Central memory CD8-positive, alpha-beta T cell (primary cell): ENCODE measurements at regions not wholly inside any gene's neighbourhood (a gene's known extent, or its start where the extent isn't known, plus 50 kb on each side); places are given as distances from the start of the nearest gene placed in this dataset.

ENCODE experiments used
- ATAC-seq: fragments of 150-1000 bp; cut with Tn5 transposase; replicated peaks from 2 replicates; pipeline ENCODE4 v1.10.0; 2022; ENCODE audit warnings: mild to moderate bottlenecking, moderate FRiP score, moderate number of reproducible peaks; ENCODE audit not compliant: poor library complexity, severe bottlenecking; ENCODE audit errors: extremely low read depth
- DNase-seq, 2 donors: peaks; one replicate each; pipeline ENCODE4 v3.0.0; 2021; ENCODE audit warnings: low spot score in 2 of 2
- H3K27ac Mint-ChIP-seq: one replicate; pipeline ENCODE4 v1.8.0; 2022; ENCODE audit warnings: low read depth, mild to moderate bottlenecking, moderate library complexity, mixed read lengths
- H3K27me3 Mint-ChIP-seq: one replicate; pipeline ENCODE4 v1.8.0; 2022; ENCODE audit warnings: mixed read lengths
- H3K36me3 Mint-ChIP-seq: one replicate; pipeline ENCODE4 v1.8.0; 2022; ENCODE audit warnings: mild to moderate bottlenecking, moderate library complexity, mixed read lengths; ENCODE audit not compliant: insufficient read depth
- H3K4me1 Mint-ChIP-seq: one replicate; pipeline ENCODE4 v1.8.0; 2022; ENCODE audit warnings: mixed read lengths
- H3K4me3 Mint-ChIP-seq: one replicate; pipeline ENCODE4 v1.8.0; 2022; ENCODE audit warnings: mild to moderate bottlenecking, moderate library complexity, mixed read lengths
- H3K9me3 Mint-ChIP-seq: one replicate; pipeline ENCODE4 v1.8.0; 2022; ENCODE audit warnings: mixed read lengths

- Mint-ChIP-seq H3K4me3 (no peak overlapping the region), H3K27ac (no peak overlapping the region), H3K9me3 (peaks cover 12% of the 10 kb centered on the region), H3K4me1 (no peaks in the 10 kb centered on the region), H3K27me3 (no peaks in the 10 kb centered on the region), H3K36me3 (no peaks in the 10 kb centered on the region)
- DNase-seq (no peak), ATAC-seq (no peak)
Observed at GRCh38 chr2:139314059-139314458, 533.9 kb upstream of the NXPH2 start.

DNA sequence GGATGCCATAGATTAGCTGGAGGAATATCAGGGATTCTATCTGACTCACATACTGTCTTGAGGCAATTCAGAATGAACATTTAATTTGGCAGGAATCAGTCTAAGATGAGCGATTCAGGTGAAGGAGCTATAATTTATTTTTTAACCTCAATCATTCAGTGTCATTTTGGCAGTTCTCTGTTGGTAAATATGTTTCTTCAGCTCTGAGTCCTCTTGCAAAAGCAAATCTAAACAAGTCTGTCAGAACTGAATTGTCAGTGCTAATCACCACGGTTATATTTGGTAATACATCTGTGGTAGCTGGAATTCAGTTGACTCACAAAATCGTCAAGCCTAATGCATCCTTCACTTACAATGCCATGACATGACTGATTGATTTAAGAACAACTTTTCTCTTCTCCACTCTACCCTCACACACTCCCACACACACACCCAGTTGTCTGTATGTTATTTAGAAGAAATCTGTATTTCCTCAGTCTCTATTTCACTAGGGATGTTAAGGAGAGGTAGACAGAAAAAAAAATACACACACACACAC, 516.6 kb upstream of the NXPH2 start:
- Mint-ChIP-seq H3K27ac (no peak overlapping the region), H3K4me3 (no peak overlapping the region), H3K27me3 (no peaks in the 10 kb centered on the region), H3K9me3 (peaks cover 29% of the 10 kb centered on the region), H3K36me3 (no peaks in the 10 kb centered on the region), H3K4me1 (no peaks in the 10 kb centered on the region)
- DNase-seq (no peak), ATAC-seq (no peak)

GRCh38 chr2:139293992-139294548, 513.9 kb upstream of the NXPH2 start:
- ATAC-seq, result no peak
- Mint-ChIP-seq H3K4me3 (no peak overlapping the region), H3K36me3 (no peaks in the 10 kb centered on the region), H3K27ac (no peak overlapping the region), H3K9me3 (peaks cover 17% of the 10 kb centered on the region), H3K4me1 (no peaks in the 10 kb centered on the region), H3K27me3 (no peaks in the 10 kb centered on the region)
- no peak for DNase-seq

DNA sequence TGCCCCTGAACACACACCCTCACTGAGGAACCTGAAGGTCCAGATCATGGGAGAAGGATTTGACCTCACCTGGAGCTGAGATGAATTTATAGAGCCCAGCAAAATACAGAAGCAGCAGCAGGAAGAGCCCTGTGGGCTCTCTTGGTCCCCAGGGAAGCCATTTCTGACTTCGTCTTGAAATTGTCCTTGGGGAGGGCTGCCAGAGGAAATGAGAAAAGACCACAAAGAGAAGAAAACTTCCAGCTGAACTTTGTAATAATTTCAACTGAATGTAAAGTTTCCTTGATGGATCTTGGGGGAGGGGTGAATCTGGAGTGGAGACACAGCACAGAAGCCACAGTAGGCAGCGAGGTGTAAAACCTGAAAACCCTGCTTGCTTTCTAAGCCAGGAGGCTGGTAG, 500.9 kb upstream of the NXPH2 start:
- no peak for ATAC-seq
- Mint-ChIP-seq H3K36me3 (no peaks in the 10 kb centered on the region), H3K27me3 (no peaks in the 10 kb centered on the region), H3K9me3 (peaks cover 47% of the 10 kb centered on the region), H3K4me3 (no peak overlapping the region), H3K27ac (no peak overlapping the region), H3K4me1 (no peaks in the 10 kb centered on the region)
- DNase-seq, result no peak

- Mint-ChIP-seq H3K9me3 (peaks cover 17% of the 10 kb centered on the region), H3K27me3 (no peaks in the 10 kb centered on the region), H3K36me3 (no peaks in the 10 kb centered on the region), H3K4me3 (no peak overlapping the region), H3K4me1 (no peaks in the 10 kb centered on the region), H3K27ac (no peak overlapping the region)
- DNase-seq (no peak), ATAC-seq (no peak)
Observed at GRCh38 chr2:139271879-139272278, 491.7 kb upstream of the NXPH2 start.

GRCh38 chr2:139271149-139271548, 491.0 kb upstream of the NXPH2 start:
- no peaks in the 10 kb centered on the region for H3K27me3 Mint-ChIP-seq
- no peak for ATAC-seq
- DNase-seq, result no peak
- H3K9me3 Mint-ChIP-seq, result peaks cover 23% of the 10 kb centered on the region
- no peak overlapping the region for H3K4me3 Mint-ChIP-seq
- H3K36me3 Mint-ChIP-seq, result no peaks in the 10 kb centered on the region
- no peak overlapping the region for H3K27ac Mint-ChIP-seq
- H3K4me1 Mint-ChIP-seq, result no peaks in the 10 kb centered on the region

GRCh38 chr2:139260052-139260430, 479.9 kb upstream of the NXPH2 start:
- Mint-ChIP-seq H3K4me1 (no peaks in the 10 kb centered on the region), H3K27me3 (no peaks in the 10 kb centered on the region), H3K9me3 (peaks cover 13% of the 10 kb centered on the region), H3K36me3 (no peaks in the 10 kb centered on the region), H3K27ac (no peak overlapping the region), H3K4me3 (no peak overlapping the region)
- no peak for DNase-seq
- ATAC-seq, result no peak

- Mint-ChIP-seq H3K27me3 (no peaks in the 10 kb centered on the region), H3K27ac (no peak overlapping the region), H3K4me3 (no peak overlapping the region)
Observed at GRCh38 chr2:139259422-139260051, 479.3 kb upstream of the NXPH2 start.

GRCh38 chr2:139241286-139241685, 461.1 kb upstream of the NXPH2 start:
- H3K27me3 Mint-ChIP-seq, result no peaks in the 10 kb centered on the region
- H3K36me3 Mint-ChIP-seq, result peaks cover 2% of the 10 kb centered on the region
- H3K9me3 Mint-ChIP-seq, result peaks cover 28% of the 10 kb centered on the region
- H3K27ac Mint-ChIP-seq, result no peak overlapping the region
- no peak overlapping the region for H3K4me3 Mint-ChIP-seq
- ATAC-seq, result no peak
- no peaks in the 10 kb centered on the region for H3K4me1 Mint-ChIP-seq
- DNase-seq, result no peak

More at GRCh38 chr2:139259422-139260051, 479.3 kb upstream of the NXPH2 start:
- Mint-ChIP-seq H3K9me3 (peaks cover 13% of the 10 kb centered on the region), H3K36me3 (no peaks in the 10 kb centered on the region), H3K4me1 (no peaks in the 10 kb centered on the region)
- DNase-seq (no peak), ATAC-seq (no peak)

GRCh38 chr2:139237023-139237422, 456.8 kb upstream of the NXPH2 start:
- Mint-ChIP-seq H3K27ac (no peak overlapping the region), H3K9me3 (peaks cover 24% of the 10 kb centered on the region), H3K4me3 (no peak overlapping the region), H3K27me3 (no peaks in the 10 kb centered on the region), H3K4me1 (no peaks in the 10 kb centered on the region), H3K36me3 (peaks cover 2% of the 10 kb centered on the region)
- DNase-seq (no peak), ATAC-seq (no peak)

DNA sequence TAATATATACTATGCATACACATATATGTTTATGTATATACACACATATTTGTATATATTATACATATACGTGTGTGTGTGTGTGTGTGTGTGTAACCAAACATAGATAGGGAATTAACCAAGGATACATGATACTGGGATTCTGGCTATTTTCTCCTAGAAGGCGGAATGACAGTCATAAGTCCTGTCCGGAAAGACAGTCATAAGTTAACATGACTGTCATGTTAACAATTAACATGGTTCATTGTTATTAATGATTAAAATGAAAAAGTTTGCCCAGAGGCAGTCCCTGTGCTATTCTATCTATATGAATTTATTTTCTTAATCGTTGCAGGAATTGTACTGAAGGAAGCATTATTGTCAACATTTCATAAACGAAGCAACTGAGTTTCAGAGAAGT, 450.7 kb upstream of the NXPH2 start:
- Mint-ChIP-seq H3K4me1 (no peaks in the 10 kb centered on the region), H3K27ac (no peak overlapping the region), H3K27me3 (no peaks in the 10 kb centered on the region), H3K4me3 (no peak overlapping the region), H3K36me3 (no peaks in the 10 kb centered on the region), H3K9me3 (peaks cover 21% of the 10 kb centered on the region)
- no peak for DNase-seq
- ATAC-seq, result no peak

DNA sequence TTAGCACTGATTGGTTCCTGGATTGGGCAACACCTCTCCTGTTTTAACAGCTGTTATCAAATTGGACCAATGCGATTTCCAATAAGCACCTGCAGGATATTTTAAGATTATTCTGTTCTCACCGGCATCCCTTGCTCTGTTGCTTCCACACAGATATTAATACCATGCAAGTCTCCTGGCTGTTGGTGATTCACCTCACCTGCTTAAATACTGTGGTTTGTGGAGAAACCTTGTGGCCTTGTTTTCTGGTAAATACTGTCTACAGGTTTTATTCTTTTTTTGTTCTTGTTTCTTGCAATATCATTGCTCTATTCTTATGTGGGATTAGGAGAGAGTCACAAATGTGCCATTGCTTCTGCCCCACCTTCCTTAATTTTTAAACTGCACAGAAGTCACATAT, 448.1 kb upstream of the NXPH2 start:
- ATAC-seq, result no peak
- Mint-ChIP-seq H3K36me3 (no peaks in the 10 kb centered on the region), H3K27me3 (no peaks in the 10 kb centered on the region), H3K9me3 (peaks cover 16% of the 10 kb centered on the region), H3K27ac (no peak overlapping the region), H3K4me1 (no peaks in the 10 kb centered on the region), H3K4me3 (no peak overlapping the region)
- no peak for DNase-seq

- Mint-ChIP-seq H3K27me3 (no peaks in the 10 kb centered on the region), H3K9me3 (peaks cover 16% of the 10 kb centered on the region), H3K36me3 (no peaks in the 10 kb centered on the region), H3K4me1 (no peaks in the 10 kb centered on the region), H3K27ac (no peak overlapping the region), H3K4me3 (no peak overlapping the region)
- ATAC-seq, result no peak
- no peak for DNase-seq
Observed at GRCh38 chr2:139225961-139226360, 445.8 kb upstream of the NXPH2 start.
